GM12878 (cell line): ENCODE measurements at regions not wholly inside any gene's neighbourhood (a gene's known extent, or its start where the extent isn't known, plus 50 kb on each side); places are given as distances from the start of the nearest gene placed in this dataset.

Experiments
- ATAC-seq: fragments of 200-7000 bp; cut with Tn5 transposase; 3 replicates; pipeline ENCODE4 v1.9.1; 2020; ENCODE audit warnings: mild to moderate bottlenecking, moderate library complexity
- BruUV-seq: library from RNA; stranded (reverse); fragments of 400-500 nt; replicated peaks from 2 replicates; lab custom pipeline; 2021; lab: Mats Ljungman, UMichigan
- CTCF ChIA-PET: fragments of 300-600 bp; sonication (Branson Sonifier 250); formaldehyde crosslinking; extraction: SDS; loops from one replicate; lab custom pipeline; 2021; ENCODE audit warnings: inconsistent platforms; lab: Yijun Ruan, JAX
- POLR2A ChIA-PET: fragments of 350-600 bp; formaldehyde crosslinking; extraction: SDS; loops from one replicate; lab custom pipeline; 2021; ENCODE audit warnings: inconsistent platforms; lab: Charles Lee
- RAD21 ChIA-PET: fragments of 300-600 bp; sonication (Branson Sonifier 250); formaldehyde crosslinking; loops from one replicate; lab custom pipeline; 2023; ENCODE audit warnings: antibody characterized with exemption; ENCODE audit not compliant: unreplicated experiment; lab: Charles Lee
- SMC1A ChIA-PET: fragments of 300-600 bp; sonication (Branson Sonifier 250); formaldehyde crosslinking; loops from one replicate; lab custom pipeline; 2023; ENCODE audit not compliant: unreplicated experiment, uncharacterized antibody; lab: Charles Lee
- DNase-seq: peaks from one replicate; pipeline ENCODE4 v3.0.0-alpha.2; 2011; ENCODE audit warnings: low read depth, low spot score
- FAIRE-seq: peaks from 3 replicates; lab custom pipeline; 2011; peaks lifted over from hg19 to GRCh38; lab: Jason Lieb, UNC
- H2AFZ ChIP-seq: 2 replicates; pipeline ENCODE4 v1.6.0; 2011; ENCODE audit warnings: low read depth, low read length, control low read depth; ENCODE audit not compliant: control insufficient read depth
- H3K27ac ChIP-seq: 2 replicates; pipeline ENCODE4 v1.5.1; 2011; ENCODE audit warnings: control low read depth; ENCODE audit not compliant: control insufficient read depth, insufficient read depth
- H3K27me3 ChIP-seq, 2 experiments: replicated peaks in 1 of 2; 2 replicates each; pipeline versions ENCODE4 v1.6.0 to v1.6.1; 2011; ENCODE audit warnings: low read length in 1 of 2; ENCODE audit not compliant: control insufficient read depth in 2 of 2, insufficient read depth in 2 of 2
- H3K36me3 ChIP-seq, 2 experiments: 2 replicates each; pipeline ENCODE4 v1.5.1; 2011; ENCODE audit warnings: low read length in 1 of 2; ENCODE audit not compliant: control insufficient read depth in 2 of 2, insufficient read depth in 2 of 2
- H3K4me1 ChIP-seq: 2 replicates; pipeline ENCODE4 v1.6.1; 2011; ENCODE audit warnings: mild to moderate bottlenecking, low read length, moderate library complexity, mixed read lengths; ENCODE audit not compliant: control insufficient read depth, insufficient read depth
- H3K4me2 ChIP-seq: 2 replicates; pipeline ENCODE4 v1.6.0; 2011; ENCODE audit warnings: control low read depth; ENCODE audit not compliant: control insufficient read depth, insufficient read depth
- H3K4me3 ChIP-seq: fragments of 200-600 bp; sonication (generic); 2 replicates; pipeline ENCODE4 v1.5.1; 2016
- H3K79me2 ChIP-seq: 2 replicates; pipeline ENCODE4 v1.6.0; 2011; ENCODE audit warnings: low read length; ENCODE audit not compliant: control insufficient read depth, insufficient read depth
- H3K9ac ChIP-seq: 2 replicates; pipeline ENCODE4 v1.8.0; 2011; ENCODE audit warnings: low read length, control low read depth, mixed read lengths; ENCODE audit not compliant: control insufficient read depth, insufficient read depth
- H3K9me3 ChIP-seq: replicated peaks from 3 replicates; pipeline ENCODE4 v1.5.1; 2011; ENCODE audit warnings: mild to moderate bottlenecking, low read length; ENCODE audit not compliant: control insufficient read depth, insufficient read depth
- H4K20me1 ChIP-seq: 2 replicates; pipeline ENCODE4 v1.6.0; 2011; ENCODE audit not compliant: control insufficient read depth, insufficient read depth
- BCL11A ChIP-seq: IDR thresholded peaks from 2 replicates; pipeline ENCODE4 v1.6.1; 2011; ENCODE audit warnings: low read depth, low read length
- ESRRA ChIP-seq: IDR thresholded peaks from 2 replicates; pipeline ENCODE4 v1.6.1; 2012; ENCODE audit warnings: mild to moderate bottlenecking, low read length, improper control_type of control experiment
- IRF3 ChIP-seq: fragments of 450-650 bp; IDR thresholded peaks from 2 replicates; pipeline ENCODE4 v1.6.1; 2014; ENCODE audit warnings: mild to moderate bottlenecking
- JUND ChIP-seq: IDR thresholded peaks from 2 replicates; pipeline ENCODE4 v1.6.1; 2012; ENCODE audit warnings: low read depth, mild to moderate bottlenecking, low read length, improper control_type of control experiment, moderate library complexity
- KAT2A ChIP-seq: conservative IDR thresholded peaks from 2 replicates; pipeline ENCODE4 v1.6.1; 2011; ENCODE audit warnings: low read depth, low read length; ENCODE audit not compliant: control insufficient read depth
- MTA3 ChIP-seq: IDR thresholded peaks from 2 replicates; pipeline ENCODE4 v1.6.1; 2012; ENCODE audit warnings: low read length, inconsistent platforms, borderline replicate concordance
- STAT1 ChIP-seq: fragments of 450-650 bp; conservative IDR thresholded peaks from 2 replicates; pipeline ENCODE4 v1.6.1; 2014; ENCODE audit warnings: antibody characterized with exemption, mild to moderate bottlenecking
- ZBTB40 ChIP-seq: fragments of 450-650 bp; IDR thresholded peaks from 2 replicates; pipeline ENCODE4 v1.6.1; 2016; ENCODE audit warnings: mild to moderate bottlenecking, moderate library complexity, borderline replicate concordance
- WGBS: methylation state at CpG from one replicate; pipeline ENCODE4 v1.1.6; 2016; ENCODE audit warnings: low lambda C conversion rate; ENCODE audit not compliant: insufficient replicate concordance, insufficient coverage; ENCODE audit errors: missing lambda C conversion rate; 5-methylcytosine and 5-hydroxymethylcytosine counted together
- in situ Hi-C: fragments of 300-500 bp; cut with MboI; formaldehyde crosslinking; loops from 9 replicates; pipeline ENCODE4 v1.14.3; 2018; ENCODE audit warnings: mixed read lengths
- intact Hi-C: fragments of 100-400 bp; cut with micrococcal nuclease; formaldehyde crosslinking; loops from one replicate; pipeline ENCODE4 v1.14.2; 2022; ENCODE audit not compliant: unreplicated experiment
- TF ChIP-seq, protein P1 (sequence below): fragments of 450-650 bp; formaldehyde crosslinking; IDR thresholded peaks from 2 replicates; pipeline ENCODE4 v1.4.0; 2022; ENCODE audit warnings: mild to moderate bottlenecking, moderate library complexity
- TF ChIP-seq, protein P2 (sequence below): IDR thresholded peaks from 2 replicates; pipeline ENCODE4 v1.6.1; 2012; ENCODE audit warnings: mild to moderate bottlenecking, low read depth, low read length

DNA sequence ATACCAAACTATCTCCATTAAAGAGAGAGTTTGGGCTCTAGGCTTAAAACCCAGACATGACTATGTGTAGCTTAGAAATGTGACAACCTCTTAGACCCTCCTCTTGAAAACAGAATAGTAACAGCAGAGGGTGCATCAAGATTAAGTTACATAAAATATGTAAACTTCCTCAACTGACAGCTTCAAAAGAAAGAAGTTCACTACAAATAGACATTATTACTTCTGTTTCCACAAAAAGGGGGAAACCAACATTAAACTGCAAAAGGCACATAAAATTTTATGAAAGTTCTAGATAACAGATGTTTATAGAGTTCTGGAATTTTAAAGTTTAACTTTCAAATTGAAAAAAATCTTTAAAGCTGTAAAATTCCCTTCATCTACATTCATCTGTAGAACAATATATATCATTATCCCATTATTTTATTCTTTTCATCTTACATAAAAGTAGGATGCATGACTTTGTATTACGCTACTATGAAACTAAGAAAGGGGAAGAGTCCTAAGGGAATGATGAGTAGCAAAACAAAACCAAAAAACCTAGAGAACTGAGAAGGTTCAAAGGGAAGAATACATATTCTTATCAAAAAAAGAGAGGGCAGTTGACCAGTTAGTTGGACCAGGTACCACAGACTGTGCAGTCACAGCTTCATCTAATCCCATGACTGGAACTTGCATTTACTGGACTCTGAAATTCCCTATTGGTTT lies 177.0 kb downstream of the SIPA1L2 start (continued):
- TF ChIP-seq ESRRA, result no peak

DNA sequence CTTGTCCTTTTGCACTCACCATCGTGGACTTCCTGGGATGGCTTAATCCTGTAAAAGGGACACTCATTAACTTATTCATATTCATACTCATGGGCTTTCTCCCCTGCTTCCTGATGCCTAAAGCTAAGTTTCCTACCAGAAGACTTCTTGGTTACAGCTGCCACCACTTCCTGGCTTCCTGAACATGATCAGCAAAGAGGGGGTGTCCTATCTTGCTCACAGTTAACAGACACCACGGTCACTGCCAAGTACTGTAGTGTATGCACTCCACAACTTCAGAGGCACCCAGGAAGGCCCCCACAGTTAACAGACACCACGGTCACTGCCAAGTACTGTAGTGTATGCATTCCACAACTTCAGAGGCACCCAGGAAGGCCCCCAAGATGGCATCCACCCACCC lies 177.8 kb downstream of the SIPA1L2 start:
- Histone ChIP-seq H3K9me3 (no peaks in the 10 kb centered on the region), H3K27me3 (no peaks in the 10 kb centered on the region), H2AFZ (no peak overlapping the region), H3K4me3 (no peak overlapping the region), H3K4me2 (no peak overlapping the region), H4K20me1 (no peaks in the 10 kb centered on the region), H3K79me2 (no peaks in the 10 kb centered on the region), H3K36me3 (no peaks in the 10 kb centered on the region), H3K4me1 (no peaks in the 10 kb centered on the region), H3K9ac (no peak overlapping the region), H3K27ac (no peak overlapping the region)
- POLR2A ChIA-PET, result no interaction called here
- DNase-seq, result no peak
- no peak for ATAC-seq
- in situ Hi-C loops, result no loop called here
- SMC1A ChIA-PET, result no interaction called here
- CTCF ChIA-PET, result no interaction called here
- WGBS, result 3% methylated on average over 3 of the region's 3 CpGs
- intact Hi-C loops, result no loop called here
- no TSS peak for BruUV-seq
- no peak for FAIRE-seq
- RAD21 ChIA-PET, result no interaction called here
- no peak for TF ChIP-seq MTA3
- TF ChIP-seq, protein P1, sequence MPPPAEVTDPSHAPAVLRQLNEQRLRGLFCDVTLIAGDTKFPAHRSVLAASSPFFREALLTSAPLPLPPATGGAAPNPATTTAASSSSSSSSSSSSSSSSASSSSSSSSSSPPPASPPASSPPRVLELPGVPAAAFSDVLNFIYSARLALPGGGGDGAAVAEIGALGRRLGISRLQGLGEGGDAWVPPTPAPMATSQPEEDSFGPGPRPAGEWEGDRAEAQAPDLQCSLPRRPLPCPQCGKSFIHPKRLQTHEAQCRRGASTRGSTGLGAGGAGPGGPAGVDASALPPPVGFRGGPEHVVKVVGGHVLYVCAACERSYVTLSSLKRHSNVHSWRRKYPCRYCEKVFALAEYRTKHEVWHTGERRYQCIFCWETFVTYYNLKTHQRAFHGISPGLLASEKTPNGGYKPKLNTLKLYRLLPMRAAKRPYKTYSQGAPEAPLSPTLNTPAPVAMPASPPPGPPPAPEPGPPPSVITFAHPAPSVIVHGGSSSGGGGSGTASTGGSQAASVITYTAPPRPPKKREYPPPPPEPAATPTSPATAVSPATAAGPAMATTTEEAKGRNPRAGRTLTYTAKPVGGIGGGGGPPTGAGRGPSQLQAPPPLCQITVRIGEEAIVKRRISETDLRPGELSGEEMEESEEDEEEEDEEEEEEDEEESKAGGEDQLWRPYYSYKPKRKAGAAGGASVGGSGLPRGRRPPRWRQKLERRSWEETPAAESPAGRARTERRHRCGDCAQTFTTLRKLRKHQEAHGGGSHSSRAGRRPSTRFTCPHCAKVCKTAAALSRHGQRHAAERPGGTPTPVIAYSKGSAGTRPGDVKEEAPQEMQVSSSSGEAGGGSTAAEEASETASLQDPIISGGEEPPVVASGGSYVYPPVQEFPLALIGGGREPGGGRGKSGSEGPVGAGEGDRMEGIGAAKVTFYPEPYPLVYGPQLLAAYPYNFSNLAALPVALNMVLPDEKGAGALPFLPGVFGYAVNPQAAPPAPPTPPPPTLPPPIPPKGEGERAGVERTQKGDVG (CRISPR knock-in tag), result no peak
- TF ChIP-seq BCL11A, result no peak
- TF ChIP-seq, protein P2, sequence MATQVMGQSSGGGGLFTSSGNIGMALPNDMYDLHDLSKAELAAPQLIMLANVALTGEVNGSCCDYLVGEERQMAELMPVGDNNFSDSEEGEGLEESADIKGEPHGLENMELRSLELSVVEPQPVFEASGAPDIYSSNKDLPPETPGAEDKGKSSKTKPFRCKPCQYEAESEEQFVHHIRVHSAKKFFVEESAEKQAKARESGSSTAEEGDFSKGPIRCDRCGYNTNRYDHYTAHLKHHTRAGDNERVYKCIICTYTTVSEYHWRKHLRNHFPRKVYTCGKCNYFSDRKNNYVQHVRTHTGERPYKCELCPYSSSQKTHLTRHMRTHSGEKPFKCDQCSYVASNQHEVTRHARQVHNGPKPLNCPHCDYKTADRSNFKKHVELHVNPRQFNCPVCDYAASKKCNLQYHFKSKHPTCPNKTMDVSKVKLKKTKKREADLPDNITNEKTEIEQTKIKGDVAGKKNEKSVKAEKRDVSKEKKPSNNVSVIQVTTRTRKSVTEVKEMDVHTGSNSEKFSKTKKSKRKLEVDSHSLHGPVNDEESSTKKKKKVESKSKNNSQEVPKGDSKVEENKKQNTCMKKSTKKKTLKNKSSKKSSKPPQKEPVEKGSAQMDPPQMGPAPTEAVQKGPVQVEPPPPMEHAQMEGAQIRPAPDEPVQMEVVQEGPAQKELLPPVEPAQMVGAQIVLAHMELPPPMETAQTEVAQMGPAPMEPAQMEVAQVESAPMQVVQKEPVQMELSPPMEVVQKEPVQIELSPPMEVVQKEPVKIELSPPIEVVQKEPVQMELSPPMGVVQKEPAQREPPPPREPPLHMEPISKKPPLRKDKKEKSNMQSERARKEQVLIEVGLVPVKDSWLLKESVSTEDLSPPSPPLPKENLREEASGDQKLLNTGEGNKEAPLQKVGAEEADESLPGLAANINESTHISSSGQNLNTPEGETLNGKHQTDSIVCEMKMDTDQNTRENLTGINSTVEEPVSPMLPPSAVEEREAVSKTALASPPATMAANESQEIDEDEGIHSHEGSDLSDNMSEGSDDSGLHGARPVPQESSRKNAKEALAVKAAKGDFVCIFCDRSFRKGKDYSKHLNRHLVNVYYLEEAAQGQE, result no peak
- no peak for TF ChIP-seq STAT1
- TF ChIP-seq KAT2A, result no peak
- no peak for TF ChIP-seq IRF3
- TF ChIP-seq JUND, result no peak
- TF ChIP-seq ZBTB40, result no peak
